HG02970 (cell line): ENCODE measurements at regions not wholly inside any gene's neighbourhood (a gene's known extent, or its start where the extent isn't known, plus 50 kb on each side); places are given as distances from the start of the nearest gene placed in this dataset.
"Not testable (repeated sequence)": the region's sequence is repeated elsewhere in the genome, so short reads cannot be mapped to it uniquely, and the experiment has no call there.

ENCODE experiments used
- ATAC-seq: cut with Tn5 transposase; IDR thresholded peaks from one replicate; pipeline ENCODE4 v1.9.1; 2021; ENCODE audit warnings: mild to moderate bottlenecking, moderate library complexity, moderate number of reproducible peaks; ENCODE audit not compliant: unreplicated experiment, low FRiP score

DNA sequence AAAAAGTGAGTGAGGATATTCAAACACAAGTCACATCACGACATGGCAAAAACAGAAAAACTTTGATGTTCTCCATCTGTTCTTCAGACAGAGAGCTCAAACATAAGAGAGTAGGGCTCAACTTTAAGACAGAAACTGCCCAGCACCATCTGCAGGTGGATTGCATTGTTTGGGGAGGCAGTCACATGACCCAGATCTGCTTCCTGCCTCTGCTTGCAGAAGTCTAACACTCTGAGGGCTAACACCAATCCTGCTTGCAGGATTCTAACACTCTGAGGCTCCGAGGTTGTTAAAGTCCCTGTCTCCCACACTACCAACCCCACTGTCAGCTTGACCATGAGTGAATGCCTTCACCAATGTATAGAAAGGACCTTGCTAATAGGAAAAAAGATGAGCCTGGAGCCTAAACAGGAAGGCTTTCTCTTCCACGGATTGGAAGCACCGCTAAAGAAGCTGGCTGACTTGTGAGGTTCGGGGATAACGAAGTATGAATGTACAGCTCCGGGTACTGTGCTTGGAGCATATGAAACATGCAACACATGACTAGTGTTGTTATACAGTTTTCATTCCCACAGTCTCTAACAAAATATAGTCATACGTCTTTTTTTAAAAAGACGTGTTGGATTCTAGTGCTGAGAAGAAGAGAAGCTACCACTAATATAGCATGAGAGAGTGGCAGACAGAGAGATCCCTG, 176.6 kb upstream of the CREB1 start:
- ATAC-seq: no peak

DNA sequence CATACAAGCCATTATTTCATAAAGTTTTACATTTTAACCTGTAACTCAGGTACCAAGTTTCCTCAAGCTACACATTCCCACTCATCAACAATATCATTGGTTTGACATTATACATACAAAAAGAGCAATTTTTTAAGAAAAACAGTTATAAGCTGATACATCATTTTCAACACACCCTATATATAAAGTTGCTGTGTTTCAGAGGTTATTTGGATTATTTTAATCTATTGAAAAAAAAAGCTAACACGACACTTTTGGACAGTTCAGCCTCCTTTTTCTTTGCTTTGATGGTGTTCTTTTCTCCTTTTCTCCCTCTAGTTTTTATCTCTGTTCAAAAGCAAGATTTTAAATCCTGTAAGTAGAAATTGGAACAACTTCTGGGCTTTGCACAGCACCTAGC, 175.9 kb upstream of the CREB1 start:
- no peak for ATAC-seq

DNA sequence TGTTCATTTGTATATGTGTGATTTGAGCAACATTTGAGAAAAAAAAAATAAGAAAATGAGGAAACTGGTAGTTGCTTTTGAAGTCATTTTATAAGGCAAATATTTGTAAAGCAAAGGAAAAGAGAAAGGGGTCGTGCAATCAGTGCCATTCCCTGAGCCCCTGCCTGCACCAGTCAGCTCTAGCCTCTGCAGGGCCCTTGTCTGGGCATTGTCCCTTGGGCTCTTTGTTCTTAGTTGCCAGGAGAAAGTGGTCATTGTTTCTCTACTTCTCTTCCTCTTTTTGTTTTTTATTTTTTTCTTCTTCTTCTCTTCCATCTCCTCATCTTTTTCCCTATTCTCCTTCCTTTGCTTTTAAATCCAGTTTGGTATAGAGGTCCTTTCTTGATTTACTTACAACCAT, 175.3 kb upstream of the CREB1 start:
- no peak for ATAC-seq

DNA sequence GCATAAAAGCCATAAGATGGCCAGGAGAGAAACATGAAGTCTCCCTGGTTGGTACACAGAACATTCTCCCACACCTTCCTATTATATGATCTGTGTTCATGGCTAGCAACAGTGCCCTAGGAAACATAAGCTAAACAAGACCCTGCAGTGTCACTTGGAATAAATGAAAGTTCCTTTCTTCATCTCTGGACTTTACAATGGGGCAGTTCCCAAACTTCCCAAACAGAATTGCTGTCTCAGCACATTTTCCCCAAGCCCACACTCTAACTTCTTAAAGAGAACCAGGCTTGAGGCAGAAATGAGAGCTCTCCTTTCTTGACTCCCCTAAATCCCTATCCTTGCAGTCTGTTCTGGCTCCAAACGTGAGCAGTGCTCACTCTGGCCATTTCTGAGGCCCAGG, 173.2 kb upstream of the CREB1 start:
- no peak for ATAC-seq

DNA sequence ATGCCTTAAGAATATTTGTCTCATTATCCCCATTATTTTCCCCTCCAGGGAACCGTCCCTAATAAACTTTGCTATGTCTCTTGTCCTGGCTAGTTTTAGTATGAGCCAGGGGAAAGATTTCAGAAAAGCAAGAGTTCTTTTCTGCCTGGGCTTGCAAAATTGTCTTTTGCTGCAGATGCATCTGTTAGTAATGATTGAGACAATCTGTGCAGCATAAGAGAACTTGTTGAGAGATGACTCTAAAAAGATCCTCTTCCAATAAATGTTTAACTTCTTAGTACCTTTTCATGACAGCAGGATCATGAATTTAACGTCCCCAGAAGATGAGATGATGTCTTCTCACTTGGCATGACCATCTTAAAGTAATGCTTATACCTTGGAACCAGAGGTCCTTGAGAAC, 172.5 kb upstream of the CREB1 start:
- ATAC-seq: no peak

DNA sequence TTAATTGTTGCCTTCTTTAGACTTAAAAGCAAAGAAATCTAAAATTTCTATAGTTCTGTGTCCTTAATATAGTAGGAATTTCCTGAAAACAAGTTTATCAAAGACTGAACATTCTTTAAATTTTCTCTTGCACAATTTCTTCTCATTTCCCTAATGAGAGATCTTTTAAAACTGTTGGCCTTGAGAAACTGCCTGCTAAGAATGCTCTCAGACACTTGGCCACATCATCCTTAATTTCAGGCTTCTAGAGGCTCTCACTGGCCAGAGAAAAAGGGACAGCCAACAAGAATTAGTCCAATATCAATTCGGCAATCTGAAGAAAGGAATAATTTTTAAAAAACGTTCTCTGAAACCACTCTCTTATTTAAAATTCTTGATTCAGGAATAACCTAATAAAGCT, 167.0 kb upstream of the CREB1 start:
- ATAC-seq: no peak

DNA sequence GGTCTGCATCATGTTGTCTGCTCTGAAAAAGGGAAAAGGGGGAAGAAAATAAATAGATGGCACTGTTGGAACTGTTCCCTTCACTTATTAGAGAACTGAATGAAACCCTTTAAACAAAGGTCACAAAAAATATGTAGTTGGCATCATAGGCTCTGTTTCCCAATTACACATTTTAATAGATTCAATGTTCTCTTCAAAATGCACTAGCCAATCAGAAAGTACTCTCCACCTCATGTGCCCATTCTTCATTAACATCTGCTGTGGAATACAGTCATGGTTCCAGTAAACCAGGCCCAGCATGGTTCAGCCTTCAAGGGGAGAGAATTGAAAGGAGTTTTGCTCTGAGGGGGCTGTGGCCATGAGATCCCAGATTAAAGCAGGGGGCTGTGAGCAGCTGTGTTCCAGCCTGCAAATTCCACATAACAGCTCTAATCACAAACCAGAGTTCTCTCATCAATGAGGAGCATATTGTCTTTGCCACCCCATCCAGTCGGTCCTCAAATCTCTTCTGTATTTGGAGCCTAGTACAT, 165.9 kb upstream of the CREB1 start:
- no peak for ATAC-seq

DNA sequence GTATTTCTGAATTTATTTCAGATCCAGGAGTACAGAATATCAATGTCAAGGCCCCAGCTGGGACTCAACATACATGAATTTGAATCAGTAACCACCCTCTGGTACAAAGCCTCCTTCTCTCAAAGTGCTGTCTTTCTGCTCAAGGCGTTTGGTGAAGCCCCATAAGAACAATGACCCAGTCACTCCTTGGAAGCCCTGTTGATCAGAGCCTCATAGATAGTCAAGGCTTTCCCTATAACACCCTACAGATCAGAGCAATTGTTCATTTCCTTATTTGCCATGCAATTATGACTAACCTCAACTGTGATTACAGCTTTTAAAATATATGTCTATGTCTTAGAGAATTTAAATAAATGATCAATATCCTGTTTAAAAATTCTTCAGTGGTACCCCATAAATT, 159.1 kb upstream of the CREB1 start:
- no peak for ATAC-seq

DNA sequence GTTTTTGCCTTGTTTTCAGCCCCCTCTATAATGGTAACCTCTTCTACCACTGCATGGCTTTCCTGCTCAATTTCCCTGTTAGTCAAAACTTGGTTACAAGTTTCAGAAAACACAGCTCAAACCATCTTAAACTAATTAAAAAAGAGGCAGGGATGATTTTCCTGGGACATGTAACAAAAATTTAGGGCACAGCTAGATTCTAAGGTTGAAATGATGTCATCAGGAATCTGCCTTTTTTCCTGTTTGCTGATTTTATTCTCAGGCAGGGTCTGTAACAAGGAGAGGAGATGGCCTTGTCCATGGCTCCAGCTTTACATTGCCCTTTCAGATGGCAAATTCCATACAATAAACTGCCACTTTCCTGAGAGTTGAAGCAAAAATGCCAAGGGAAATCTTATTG, 157.9 kb upstream of the CREB1 start:
- no peak for ATAC-seq

DNA sequence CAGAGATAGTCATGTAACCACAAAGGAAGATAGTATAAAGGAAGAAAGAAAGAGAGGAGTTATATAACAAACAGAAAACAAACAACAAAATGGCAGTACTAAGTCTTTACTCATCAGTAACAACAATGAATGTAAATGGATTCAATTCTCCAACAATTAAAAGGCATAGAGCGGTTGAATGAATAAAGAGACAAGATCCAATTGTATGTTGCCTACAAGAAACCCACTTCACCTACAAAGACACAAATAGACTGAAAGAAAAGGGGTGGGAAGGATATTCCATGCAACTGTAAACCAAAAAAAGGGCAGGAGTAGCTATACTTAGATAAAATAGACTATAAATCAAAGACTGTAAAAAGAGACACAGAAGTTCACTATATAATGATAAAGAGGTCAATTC, 157.3 kb upstream of the CREB1 start:
- ATAC-seq: no peak

DNA sequence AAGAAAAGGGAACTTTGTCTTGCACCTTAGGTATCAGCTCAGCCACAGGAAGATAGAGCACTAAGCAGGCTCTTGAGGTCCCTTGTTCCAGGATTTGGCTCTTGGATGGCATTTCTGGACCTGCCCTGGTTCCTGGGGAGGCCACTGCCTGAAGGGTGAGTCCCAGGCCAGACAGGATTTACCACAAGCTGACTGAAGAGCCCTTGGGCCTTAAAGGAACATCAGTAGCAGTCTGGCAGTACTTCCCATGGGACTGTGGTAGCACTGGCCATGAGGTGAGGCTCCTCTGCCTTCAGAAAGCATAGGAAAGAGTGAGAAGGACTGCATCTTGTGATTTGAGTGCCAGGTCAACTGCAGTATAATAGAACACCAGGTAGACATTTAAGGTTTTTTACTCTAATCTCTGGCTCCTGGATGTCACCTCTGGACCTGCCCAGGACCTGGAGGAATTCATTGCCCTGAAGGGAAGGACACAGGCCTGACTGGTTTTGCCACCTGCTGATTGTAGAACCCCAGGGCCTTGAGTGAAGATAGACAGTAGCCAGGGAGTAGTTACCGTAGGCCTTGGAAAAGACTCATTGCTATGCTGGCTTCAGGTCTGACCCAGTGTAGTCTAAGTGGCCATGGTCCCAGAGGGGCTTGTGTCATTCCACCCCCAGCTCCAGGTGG, 154.4 kb upstream of the CREB1 start:
- ATAC-seq: no peak

DNA sequence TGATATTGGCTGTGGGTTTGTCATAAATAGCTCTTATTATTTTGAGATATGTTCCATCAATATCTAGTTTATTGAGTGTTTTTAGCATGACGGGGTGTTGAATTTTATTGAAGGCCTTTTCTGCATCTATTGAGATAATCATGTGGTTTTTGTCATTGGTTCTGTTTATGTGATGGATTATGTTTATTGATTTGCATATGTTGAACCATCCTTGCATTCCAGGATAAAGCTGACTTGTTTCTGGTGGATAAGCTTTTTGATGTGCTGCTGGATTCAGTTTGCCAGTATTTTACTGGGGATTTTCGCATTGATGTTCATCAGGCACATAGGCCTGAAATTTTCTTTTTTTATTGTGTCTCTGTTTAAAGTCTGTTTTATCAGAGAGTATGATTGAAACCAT, 151.1 kb upstream of the CREB1 start:
- ATAC-seq: not testable (repeated sequence)

DNA sequence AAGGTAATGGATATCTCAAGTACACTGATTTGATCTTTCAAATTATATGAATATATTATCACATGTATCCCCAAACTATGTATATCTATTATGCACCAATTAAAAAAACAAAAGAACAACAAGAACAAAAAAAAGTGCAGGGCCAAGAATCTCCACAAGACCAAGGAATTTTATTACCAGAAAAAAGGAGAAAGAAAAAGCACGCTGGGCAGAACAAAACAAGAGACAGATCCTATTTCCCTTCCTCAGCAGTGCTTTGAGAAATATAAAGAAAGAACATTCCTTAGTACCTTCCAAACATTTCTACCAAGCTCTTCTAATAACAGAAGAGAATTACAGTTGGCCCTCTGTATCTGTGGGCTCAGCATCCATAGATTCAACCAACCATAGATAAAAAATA, 144.7 kb upstream of the CREB1 start:
- ATAC-seq: no peak

DNA sequence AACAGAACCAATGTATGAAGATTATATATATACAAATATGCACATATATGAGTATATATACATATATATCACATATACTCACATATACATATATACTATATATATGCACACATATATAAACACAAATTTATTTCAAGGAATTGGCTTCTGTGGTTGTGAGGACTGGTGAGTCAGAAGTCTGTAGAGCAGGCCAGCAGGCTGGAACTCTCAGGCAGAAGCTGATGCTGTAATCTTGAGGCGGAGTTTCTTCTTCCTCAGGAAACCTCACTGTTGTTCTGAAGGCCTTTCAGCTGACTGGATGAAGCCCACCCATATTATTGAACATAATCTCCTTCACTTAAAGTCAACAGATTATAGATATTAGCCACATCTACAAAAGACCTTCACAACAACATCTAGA, 143.9 kb upstream of the CREB1 start:
- no peak for ATAC-seq

DNA sequence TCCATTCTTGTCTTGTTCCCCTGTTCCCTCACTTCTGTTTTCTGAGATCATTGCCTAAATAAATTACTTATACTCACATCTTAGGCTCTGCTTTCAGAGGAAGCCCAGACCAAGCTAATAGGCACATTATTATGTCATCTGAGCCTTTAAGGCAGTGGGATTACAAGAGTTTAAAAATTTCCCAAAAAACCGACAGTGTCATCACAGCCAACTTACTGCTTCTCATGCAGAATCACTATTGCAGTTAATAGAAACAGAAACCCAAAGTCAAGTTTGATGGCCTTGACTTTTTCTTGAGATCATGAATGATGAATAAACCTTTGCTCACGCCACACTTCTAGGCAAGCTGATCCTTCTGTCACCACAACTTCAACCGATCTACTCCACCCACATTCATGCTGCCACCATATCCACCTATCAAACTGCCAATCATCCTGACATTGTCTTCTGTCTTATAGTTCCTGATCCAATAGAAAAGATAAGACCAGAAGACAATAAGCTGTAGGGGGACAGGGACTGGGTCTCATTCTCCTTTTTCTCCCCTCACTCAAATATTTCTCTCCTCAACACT, 142.7 kb upstream of the CREB1 start:
- ATAC-seq: no peak

DNA sequence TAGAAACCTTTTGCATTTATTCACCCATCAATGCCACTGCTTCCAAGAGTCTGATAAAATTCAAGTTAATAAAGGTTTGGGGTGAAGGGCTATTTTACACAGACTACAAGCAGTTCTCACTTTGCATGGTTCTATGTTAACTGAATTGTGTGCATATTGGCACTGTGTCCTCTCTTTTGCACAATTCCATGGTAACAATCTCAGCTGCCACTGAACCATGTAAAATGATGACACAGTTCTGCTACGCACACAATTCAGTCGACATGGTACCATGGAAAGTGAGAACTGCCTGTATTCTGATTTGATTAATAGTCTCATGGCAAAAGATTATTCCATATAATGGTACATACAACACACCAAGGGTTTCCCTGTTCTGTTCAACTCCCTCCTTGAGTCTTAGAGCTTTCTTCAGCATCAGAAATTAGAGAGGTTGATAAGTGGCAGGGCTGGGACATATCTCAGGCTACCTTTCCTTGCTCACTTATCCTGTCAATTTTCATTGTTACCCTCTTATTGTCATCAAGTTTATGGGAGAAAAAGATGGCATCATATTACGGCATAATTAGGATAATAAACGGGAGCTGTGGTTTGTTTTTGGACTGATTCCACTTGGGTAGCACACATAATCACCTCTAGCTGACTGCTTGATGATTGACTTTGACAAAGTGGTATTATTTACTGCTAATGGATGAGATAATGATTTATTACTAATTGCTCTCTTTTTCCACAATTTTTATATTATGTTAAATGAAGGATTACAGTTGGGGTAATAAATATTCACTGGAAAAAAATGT, 139.3 kb upstream of the CREB1 start:
- ATAC-seq: no peak

DNA sequence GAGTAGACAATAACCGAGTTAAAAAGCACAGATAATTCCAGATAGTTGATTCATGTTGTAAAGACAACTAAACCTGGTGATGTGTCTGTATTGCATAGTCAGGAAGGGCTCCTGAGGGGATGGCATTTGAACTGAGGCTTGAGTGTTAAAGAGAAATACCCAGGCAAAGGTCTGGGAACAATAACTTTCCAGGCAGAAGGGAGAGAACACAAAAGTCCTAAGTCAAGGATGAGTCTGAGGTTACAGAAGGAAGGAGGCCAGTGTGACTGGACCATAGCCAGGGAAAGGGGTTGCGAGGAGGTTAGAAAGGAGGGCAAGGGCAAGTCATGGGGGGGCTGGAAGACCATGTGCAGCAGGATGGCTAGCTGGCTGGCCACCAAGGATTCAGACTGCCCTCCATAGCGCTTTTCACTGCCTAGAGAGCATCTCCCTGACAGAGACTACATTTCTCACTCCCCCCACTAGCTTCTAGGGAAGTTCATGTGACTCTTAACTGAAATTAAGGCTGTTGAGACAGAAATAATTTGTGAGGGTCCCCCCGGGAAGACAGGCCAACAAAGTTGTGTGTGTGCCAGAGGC, 135.5 kb upstream of the CREB1 start:
- ATAC-seq: no peak

DNA sequence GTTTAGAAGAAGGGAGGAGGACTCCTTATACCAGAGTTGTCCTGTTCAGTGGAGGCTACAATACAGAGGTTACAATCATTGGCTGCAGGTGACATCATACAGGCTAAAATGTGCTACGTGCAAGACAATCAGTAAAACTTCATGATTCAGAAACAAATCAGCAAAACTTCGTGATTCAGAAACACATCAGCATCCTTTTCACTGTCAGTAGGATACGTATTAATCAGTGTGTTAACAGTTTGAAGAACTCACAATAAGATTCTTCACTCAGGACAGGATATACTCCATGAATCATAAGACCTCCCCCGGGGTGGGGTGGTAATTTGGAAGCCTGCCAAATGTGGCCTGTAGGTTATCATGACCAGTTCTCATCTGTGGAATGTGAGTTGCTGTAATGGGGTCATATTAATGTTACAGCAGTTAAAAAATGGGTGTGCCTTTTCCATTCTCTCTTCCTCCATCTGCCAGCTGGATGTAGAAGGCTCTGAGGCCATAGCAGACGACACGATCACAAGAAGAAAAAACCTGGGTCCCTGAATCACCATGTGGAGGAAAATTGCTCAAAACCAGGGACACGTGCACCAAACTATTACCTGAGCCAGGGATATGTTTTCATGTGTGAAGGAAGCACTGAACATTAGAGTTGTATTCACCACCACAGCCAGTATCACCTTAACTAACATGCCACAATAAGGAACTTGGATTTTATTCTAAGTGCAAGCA, 134.8 kb upstream of the CREB1 start:
- ATAC-seq: no peak

DNA sequence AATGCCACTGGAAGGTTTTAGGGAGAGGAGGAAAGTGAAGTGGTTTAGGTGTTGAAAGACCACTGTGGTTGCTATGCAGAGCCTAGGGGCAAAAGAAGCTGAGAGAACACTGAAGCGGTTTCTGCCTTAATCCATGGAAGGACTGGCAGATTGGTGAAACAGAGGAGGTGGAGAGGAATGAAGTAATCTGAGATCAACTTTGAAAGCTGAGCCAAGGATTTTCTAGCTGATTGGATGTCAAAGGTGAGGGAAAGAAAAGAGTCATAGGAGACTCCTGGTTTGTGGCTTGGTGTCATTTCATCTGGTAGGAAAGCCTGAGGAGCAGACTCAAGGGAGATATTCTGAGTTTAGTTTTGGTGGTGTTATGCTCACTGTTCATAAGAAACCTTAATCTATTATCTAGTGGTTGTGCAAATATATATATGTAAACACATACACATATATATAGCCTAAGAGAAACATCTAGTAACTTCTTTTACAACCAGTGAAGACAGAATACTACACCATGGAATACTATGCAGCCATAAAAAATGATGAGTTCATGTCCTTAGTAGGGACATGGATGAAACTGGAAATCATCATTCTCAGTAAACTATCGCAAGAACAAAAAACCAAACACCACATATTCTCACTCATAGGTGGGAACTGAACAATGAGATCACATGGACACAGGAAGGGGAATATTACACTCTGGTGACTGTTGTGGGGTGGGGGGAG, 134.1 kb upstream of the CREB1 start:
- no peak for ATAC-seq
